ENCODE measurements at regions not wholly inside any gene's neighbourhood (a gene's known extent, or its start where the extent isn't known, plus 50 kb on each side); places are given as distances from the start of the nearest gene placed in this dataset.

GRCh38 chr2:30310371-30310770, 79.0 kb downstream of the LBH start:
- no peak for DNase-seq (ENCODE audit: low read depth in 3 of 3, low spot score in 1 of 3)

- no peak for DNase-seq (ENCODE audit: low read depth in 3 of 3, low spot score in 1 of 3)
Observed at GRCh38 chr2:30310955-30311354, 79.6 kb downstream of the LBH start.

- no peak for DNase-seq (ENCODE audit: low read depth in 3 of 3, low spot score in 1 of 3)
Observed at GRCh38 chr2:30311711-30312110, 80.4 kb downstream of the LBH start.

- no peak for DNase-seq (ENCODE audit: low read depth in 3 of 3, low spot score in 1 of 3)
Observed at GRCh38 chr2:30312916-30313315, 81.6 kb downstream of the LBH start.

DNA sequence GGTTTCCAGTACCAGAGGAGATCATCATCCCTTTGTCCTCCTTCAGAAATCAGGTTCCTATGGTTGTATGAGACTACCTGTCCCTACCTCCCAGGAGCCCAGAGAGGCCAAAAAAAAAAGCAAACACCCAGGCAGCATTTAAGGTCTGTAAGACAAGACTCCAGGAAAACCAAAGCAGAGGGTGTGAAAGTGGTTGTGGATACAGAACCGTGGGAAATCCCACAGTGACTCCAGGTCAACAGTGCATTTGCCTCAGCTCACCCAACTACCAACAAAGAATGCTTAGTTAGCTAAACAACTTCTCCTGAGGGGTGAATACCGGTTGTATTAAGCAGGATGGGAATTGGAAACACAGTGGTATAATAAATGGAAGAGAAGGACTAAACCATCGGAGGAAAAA, 83.6 kb downstream of the LBH start:
- no peak for DNase-seq (ENCODE audit: low read depth in 3 of 3, low spot score in 1 of 3)

DNA sequence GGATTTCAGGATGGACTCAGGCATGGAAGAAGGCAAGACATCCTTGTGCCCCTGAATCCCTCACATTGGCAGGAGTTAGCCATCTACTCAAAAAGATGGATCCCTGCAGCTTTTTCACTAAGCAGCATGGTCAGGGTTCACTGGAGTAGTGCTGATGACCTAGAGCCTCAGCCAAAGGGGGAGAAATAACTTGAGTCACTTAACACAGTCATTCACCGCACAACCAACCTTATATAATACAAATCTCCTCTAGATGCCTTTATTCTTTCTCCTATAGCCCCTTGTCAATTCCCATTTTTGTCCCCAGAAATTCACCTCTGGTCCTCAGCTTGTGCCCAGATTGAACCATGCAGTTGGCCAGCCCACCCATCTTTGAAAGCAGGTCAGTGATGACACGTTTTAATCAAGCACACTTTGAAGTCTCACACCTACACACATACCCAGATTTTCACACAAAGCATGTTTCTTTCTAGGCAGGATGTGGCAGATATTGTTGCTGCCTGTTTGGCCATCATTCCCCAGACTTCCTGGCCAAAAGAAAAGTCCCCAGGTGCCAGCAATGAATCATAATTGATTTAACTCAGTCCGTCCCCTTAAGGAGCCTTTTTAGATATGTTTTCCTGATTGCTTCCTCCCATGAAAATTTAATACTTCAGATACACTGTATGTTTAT, 84.2 kb downstream of the LBH start:
- DNase-seq (ENCODE audit: low read depth in 3 of 3, low spot score in 1 of 3) = no peak

GRCh38 chr2:30316408-30316807, 85.1 kb downstream of the LBH start:
- DNase-seq (ENCODE audit: low read depth in 3 of 3, low spot score in 1 of 3) = no peak

GRCh38 chr2:30318987-30319782, 87.9 kb downstream of the LBH start:
- no peak for DNase-seq (ENCODE audit: low read depth in 3 of 3, low spot score in 1 of 3)

DNA sequence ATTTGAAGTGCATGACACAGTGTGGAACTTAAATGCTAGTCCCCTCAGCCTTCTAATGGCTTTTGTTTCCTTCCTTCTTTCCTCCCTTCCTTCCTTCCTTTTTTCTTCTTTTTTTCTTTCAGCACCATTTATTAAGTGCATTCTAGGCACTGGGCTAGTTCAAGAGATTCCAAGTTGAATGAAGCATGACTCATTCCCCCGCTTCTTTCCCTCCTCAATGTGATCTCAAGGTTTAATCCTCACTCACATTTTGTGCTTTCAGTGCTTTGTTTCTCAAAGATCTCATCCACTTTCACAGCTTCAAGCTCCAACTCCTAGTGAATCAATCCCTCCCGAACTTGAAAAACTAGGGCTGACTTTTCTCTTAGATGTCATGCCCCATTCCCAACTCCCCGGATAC, 90.1 kb downstream of the LBH start:
- no peak for DNase-seq (ENCODE audit: low read depth in 3 of 3, low spot score in 1 of 3)

DNA sequence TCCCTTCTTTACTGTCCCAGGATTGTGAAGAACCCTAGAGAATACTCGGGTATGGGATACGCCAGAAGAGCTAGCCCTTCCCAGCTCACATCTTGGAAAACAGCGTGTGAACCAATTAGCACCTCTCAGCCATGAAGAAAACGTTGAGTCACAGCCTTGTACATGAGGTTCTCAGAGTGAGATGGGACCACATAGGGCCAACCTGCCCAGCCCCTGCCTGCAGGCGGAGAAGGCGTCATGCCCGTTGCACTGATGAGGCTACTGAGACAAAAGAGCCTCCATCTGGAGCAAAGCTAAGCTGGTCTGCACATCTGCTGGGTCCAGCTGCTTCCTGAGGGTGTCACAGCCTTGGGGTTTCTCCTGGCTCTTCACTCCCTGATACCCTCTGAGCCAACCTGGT, 92.2 kb downstream of the LBH start:
- DNase-seq (ENCODE audit: low read depth in 3 of 3, low spot score in 1 of 3) = no peak

DNA sequence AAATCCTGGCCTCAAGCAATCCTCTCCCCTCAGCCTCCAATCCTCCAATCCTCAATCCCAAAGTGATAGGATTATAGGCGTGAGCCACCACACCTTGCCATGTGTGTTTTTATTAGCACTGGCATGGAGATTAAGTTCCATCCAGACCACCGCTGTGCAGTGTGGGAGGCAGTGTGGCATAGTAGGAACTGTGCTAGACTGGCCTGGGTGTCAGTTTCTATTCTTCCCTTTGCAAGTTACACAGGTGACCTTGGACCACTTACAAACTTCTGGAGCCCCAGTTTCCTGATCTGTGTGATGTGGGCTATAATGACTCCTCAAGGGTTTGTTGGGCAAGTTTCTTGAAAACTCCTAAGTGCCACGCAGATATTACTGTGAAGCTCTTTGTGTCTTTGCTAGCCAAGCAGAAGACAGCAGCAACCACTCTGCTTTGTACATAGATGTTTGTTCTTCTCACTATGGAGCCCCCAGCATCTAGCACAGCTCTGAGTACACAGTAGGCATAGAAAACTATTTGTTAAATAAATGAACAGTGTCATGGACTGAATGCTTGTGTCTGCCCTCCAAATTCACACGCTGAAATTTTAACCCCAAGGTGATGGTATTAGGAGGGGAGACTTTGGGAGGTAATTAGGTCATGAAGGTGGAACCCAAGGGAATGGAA, 93.0 kb downstream of the LBH start:
- no peak for DNase-seq (ENCODE audit: low read depth in 3 of 3, low spot score in 1 of 3)

- no peak for DNase-seq (ENCODE audit: low read depth in 3 of 3, low spot score in 1 of 3)
Observed at GRCh38 chr2:30325600-30326328, 94.4 kb downstream of the LBH start.

GRCh38 chr2:30326497-30326896, 95.2 kb downstream of the LBH start:
- DNase-seq (ENCODE audit: low read depth in 3 of 3, low spot score in 1 of 3) = no peak

- DNase-seq (ENCODE audit: low read depth in 3 of 3, low spot score in 1 of 3) = no peak
Observed at GRCh38 chr2:30331038-30331437, 99.7 kb downstream of the LBH start.

DNA sequence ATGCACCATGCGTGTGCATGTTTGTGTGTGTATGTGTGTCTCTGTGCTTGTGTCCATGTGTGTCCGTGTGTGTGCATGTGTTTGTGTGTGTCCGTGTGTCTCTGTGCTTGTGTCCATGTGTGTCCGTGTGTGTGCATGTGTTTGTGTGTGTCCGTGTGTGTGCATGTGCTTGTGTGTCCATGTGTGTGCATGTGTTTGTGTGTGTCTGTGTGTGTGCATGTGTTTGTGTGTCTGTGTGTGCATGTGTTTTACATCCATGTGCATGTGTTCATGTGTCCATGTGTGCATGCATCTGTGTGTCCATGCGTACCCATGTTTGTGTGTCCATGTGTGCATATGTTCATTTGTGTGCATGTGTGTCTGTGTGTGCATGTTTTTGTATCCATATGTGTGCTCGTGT, 100.5 kb downstream of the LBH start:
- no peak for DNase-seq (ENCODE audit: low read depth in 3 of 3, low spot score in 1 of 3)

DNA sequence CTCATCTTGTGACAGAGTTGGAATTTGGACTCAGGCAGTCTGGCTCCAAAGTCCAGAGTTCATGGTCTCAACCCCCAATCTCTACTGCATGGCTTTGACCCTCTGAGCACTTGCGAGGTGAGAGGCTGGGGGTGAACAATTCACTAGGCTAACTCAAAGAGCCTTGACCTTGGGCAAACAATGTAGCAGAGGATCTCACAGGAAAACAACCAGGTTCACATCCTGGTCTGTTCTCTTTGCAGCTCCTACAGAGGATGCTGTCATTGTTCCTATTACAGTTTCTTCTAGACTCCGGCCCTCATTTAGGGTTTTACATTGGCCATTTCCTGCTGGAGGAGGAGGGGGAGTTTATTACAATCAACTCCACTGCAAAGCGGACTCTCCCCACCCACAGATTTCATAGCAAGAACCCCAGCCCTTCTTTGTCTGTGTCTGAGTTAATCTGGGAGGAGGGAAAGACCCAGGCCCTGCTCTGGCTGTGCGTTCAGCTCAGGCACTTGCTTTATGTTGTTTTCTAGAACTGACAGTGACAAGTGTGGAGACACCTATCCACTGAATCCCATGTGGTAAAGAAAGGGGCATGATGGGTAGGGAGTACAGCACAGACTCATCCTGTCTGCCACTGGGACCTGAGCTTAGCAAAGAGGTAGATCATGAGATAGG, 101.6 kb downstream of the LBH start:
- DNase-seq (ENCODE audit: low read depth in 3 of 3, low spot score in 1 of 3) = no peak

- DNase-seq (ENCODE audit: low read depth in 3 of 3, low spot score in 1 of 3) = no peak
Observed at GRCh38 chr2:30334762-30335363, 103.5 kb downstream of the LBH start.

DNA sequence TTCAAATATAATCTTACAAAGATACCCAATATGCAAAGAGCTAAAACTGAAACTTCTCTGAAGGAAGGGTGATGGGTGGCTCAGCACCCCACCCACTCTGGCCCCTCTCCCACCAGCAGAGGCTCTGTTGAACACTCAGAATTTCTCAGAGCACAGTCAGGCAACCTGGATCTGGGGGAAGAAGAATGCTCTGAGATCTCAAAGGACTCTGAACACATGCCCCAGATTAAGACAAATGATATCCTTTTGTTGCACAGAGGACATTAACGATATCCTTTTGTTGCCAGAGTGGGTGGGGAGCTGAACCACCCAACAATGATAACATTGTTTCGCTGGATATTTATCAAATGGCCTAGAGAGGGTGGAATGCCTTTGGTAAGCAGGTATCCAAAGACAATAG, 104.8 kb downstream of the LBH start:
- DNase-seq (ENCODE audit: low read depth in 3 of 3, low spot score in 1 of 3) = no peak

DNA sequence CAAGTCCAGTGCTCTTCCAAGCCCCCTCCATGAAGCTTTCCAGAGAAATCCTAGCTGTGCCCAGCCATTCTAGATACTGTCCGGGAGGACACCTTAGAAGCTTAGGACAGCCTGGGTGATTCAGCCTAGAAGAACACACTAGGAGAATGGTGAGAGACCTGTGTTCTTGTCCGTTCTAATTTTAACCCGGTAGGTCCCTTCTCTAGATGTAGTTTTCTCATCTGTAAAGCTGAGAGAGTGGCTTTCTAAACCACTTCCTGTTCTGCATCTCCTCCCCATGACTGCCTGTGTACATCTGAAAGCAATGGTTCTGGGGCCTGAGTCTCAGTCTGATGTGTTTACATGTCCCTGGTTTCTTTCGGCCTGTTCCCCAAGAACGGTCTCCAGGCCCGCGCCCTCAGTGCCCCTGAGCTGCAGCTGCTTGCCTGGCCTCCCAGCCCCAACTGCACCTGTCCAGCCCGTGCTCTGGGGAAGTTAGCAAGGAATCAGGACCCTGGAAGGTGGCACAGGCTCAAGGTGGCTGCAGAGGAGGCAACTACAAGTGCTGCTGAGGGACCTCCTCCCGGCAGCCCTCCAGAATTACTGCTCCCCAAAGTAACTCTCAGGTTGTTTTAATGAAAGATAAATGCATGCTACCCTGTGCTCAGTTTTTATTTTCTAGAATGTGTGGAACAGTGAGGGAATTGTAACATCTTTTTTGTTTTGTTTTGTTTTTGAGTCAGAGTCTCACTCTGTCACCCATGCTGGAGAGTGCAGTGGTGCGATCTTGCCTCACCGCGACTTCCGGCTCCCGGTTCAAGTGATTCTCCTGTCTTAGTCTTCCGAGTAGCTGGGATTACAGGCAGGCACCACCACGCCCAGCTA, 105.9 kb downstream of the LBH start:
- peak in 1 of 3 donors; percentile 21 for DNase-seq (ENCODE audit: low read depth in 3 of 3, low spot score in 1 of 3)

- no peak for DNase-seq (ENCODE audit: low read depth in 3 of 3, low spot score in 1 of 3)
Observed at GRCh38 chr2:30338475-30338874, 107.1 kb downstream of the LBH start.

All from stimulated activated CD4-positive, alpha-beta T cell treated with anti-CD3 and anti-CD28 coated beads, TNF-alpha, amount 100 ng/mL, for 1 hour (primary cell).